ENCODE measurements at regions not wholly inside any gene's neighbourhood (a gene's known extent, or its start where the extent isn't known, plus 50 kb on each side); places are given as distances from the start of the nearest gene placed in this dataset.
"Not testable (repeated sequence)": the region's sequence is repeated elsewhere in the genome, so short reads cannot be mapped to it uniquely, and the experiment has no call there.

DNA sequence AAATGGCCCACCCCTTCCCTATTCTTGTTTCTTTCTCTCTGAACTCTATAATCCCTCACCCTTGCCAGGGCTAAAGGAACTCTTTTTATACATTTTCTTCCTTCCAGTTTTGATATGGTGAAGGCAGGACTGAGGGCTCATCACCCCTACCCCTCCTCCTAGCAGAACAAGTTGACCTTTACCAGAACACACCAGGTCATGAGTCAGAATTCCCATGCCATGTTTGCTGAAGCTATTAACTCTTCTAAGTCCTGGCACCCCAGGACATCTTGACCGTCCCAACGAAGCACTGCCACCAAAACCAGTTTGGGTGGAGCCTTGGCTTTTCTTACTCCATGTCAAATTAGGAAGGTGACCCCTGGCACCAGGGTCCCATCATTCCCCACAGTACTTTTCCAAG is 57.5 kb upstream of the DYNLT3 start:
- Mint-ChIP-seq H3K36me3 (no peaks in the 10 kb centered on the region), H3K4me1 (peaks cover 1 to 9% of the 10 kb centered on the region in 2 donors), H3K9me3 (no peaks in the 10 kb centered on the region), H3K27me3 (peaks cover 23 to 39% of the 10 kb centered on the region in 2 donors), H3K27ac (no peak overlapping the region), H3K4me3 (no peak overlapping the region)
- ATAC-seq (replicated peaks): no peak
- DNase-seq: no peak

DNA sequence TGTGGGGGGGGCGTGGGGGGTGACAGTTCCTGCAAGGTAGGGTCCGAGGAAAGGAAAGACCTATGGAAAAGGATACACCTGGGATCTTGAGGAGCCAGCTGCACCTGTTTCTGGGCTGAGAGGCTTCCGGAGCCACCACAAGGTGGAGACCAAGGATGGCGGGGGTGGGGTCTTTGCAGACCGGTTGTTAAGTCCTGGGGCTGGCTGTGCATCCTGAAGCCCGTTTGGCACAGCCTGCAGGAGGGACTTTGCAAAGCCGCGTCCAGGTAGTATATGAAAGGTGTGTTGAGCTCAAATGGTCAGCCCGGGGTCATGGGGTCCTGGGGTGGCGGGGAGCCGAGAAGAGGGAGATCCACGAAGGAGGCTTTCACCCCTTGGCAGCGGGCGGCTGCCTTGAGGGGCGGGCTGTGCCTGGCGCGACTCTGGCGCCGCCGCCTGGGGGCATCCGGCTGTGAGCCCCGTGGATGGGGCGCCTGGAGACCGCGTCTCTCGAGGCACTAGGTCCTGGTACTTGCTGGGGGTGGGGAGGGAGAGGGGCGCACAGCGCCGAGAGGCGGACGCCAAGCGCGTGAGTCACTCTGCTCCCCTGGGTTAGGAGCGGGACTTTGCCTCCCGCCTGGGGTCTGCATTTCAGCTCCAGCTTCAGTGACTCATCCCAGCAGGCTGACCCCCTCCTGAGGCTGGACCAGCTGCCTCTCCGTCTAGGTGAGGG is 58.2 kb upstream of the DYNLT3 start:
- ATAC-seq (replicated peaks) (peak; percentile 20 to 52), DNase-seq (no peak)
- H3K4me3 Mint-ChIP-seq: no peak overlapping the region
- H3K36me3 Mint-ChIP-seq: no peaks in the 10 kb centered on the region
- H3K27ac Mint-ChIP-seq: no peak overlapping the region
- H3K9me3 Mint-ChIP-seq: no peaks in the 10 kb centered on the region
- H3K4me1 Mint-ChIP-seq: peaks cover 1 to 9% of the 10 kb centered on the region in 2 donors
- peaks cover 23 to 39% of the 10 kb centered on the region in 2 donors for H3K27me3 Mint-ChIP-seq

DNA sequence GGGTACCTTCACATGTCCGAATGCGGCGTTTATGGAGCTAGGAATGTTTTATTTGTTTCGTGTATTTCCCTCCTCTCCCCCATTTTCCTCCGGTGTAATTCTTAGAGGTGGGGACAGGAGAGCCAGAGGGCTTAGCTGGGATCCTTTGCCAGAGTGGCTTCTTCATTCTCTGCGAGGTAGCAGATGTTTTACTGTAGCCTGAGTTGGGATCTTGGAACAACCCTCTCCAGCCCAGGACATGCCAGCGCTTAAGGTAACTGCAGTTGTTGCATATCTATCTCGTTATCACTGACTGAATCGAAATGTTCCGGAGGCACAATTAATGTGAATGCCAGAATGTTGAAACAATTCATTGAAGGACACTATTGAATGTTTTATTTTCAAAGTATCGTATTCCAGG is 59.0 kb upstream of the DYNLT3 start:
- Mint-ChIP-seq H3K4me1 (peaks cover 1 to 9% of the 10 kb centered on the region in 2 donors), H3K4me3 (no peak overlapping the region), H3K27me3 (peaks cover 23 to 39% of the 10 kb centered on the region in 2 donors), H3K27ac (no peak overlapping the region), H3K9me3 (no peaks in the 10 kb centered on the region), H3K36me3 (no peaks in the 10 kb centered on the region)
- DNase-seq (no peak), ATAC-seq (replicated peaks) (no peak)

DNA sequence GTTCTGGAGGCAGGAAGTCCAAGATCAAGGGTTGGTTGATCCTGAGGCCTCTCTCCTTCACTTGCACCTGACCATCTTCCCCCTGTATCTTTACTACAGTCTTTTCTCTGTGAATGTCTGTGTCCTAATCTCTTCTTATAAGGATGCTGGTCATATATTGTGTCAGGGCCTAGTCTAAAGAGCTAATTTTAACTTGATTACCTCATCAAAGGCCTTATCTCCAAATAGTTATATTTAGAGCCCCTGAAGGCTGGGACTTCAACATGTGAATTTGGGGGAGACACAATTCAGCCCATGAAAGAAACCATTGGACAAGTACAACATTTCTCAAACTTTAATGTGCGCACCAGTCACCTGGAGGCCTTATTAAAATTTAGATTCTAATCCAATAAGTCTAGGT is 62.8 kb upstream of the DYNLT3 start:
- DNase-seq (no peak), ATAC-seq (replicated peaks) (no peak)
- Mint-ChIP-seq H3K4me3 (no peak overlapping the region), H3K27ac (no peak overlapping the region), H3K4me1 (peaks cover 1 to 5% of the 10 kb centered on the region in 2 donors), H3K9me3 (no peaks in the 10 kb centered on the region), H3K36me3 (no peaks in the 10 kb centered on the region), H3K27me3 (peaks cover 13 to 23% of the 10 kb centered on the region in 2 donors)

DNA sequence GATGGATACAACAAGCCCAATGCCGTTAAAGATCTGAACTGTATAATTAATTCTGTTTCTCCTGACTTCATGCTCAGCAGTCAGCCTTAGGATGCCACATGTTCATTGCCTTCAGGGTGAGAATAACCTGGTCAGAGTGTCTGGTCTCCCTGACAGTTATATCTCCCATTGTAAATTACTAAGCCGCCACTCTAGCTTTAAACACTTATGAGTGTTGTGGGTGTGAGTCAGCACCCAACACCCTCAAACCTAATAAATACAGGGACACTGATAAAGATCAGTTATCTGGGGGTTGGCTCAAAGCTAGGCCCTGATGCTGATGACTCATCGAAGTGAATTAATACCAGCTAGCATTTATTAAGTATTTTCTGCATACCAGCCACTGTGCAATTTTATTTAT is 64.9 kb upstream of the DYNLT3 start:
- Mint-ChIP-seq H3K9me3 (no peaks in the 10 kb centered on the region), H3K4me1 (no peaks in the 10 kb centered on the region), H3K36me3 (no peaks in the 10 kb centered on the region), H3K27ac (no peak overlapping the region), H3K27me3 (peaks cover 0 to 18% of the 10 kb centered on the region in 2 donors), H3K4me3 (no peak overlapping the region)
- DNase-seq (no peak), ATAC-seq (replicated peaks) (no peak)

DNA sequence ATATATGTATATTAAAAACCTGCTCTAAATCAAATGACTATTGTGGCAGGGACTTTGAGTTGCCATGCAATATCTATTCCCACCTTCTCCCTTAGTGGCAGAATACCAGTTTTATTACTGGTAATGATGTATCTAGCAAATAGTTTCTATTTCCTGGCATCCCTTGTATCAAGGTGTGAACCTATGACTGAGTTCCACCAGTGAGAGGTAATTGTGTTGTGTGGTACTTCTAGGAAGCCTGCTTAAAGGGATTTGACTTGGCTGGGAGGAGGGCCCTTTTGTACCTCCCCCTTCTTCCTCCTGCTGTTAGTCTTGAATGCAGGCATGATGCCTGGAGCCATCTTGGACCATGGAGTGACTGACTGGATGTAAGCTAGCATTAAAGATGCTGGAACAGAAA is 65.4 kb upstream of the DYNLT3 start:
- H3K27me3 Mint-ChIP-seq: peaks cover 0 to 18% of the 10 kb centered on the region in 2 donors
- H3K4me1 Mint-ChIP-seq: no peaks in the 10 kb centered on the region
- ATAC-seq (replicated peaks): no peak
- H3K36me3 Mint-ChIP-seq: no peaks in the 10 kb centered on the region
- no peaks in the 10 kb centered on the region for H3K9me3 Mint-ChIP-seq
- H3K27ac Mint-ChIP-seq: no peak overlapping the region
- DNase-seq: no peak
- H3K4me3 Mint-ChIP-seq: no peak overlapping the region

DNA sequence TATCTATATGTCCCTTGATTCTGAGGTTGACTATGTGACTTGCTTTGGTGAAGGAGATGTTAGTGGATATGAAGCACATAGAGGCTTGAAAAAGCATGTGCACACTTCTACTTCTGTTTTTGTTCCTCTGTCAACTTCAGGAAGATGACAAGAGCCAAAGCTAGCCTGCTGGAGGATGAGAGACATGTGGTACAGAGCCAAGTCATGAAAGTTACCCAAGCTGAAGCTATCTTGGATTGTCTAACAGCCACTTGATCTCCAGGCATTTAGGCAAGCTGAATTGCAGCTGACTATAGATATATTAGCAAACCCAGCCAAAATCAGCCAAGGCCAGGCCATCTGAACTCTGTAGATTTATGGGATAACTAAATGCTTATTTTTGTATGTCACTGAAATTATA is 70.8 kb upstream of the DYNLT3 start:
- peaks cover 0 to 8% of the 10 kb centered on the region in 2 donors for H3K9me3 Mint-ChIP-seq
- peaks cover 0 to 28% of the 10 kb centered on the region in 2 donors for H3K27me3 Mint-ChIP-seq
- H3K4me3 Mint-ChIP-seq: no peak overlapping the region
- no peak for ATAC-seq (replicated peaks)
- no peak for DNase-seq
- H3K27ac Mint-ChIP-seq: no peak overlapping the region
- H3K36me3 Mint-ChIP-seq: no peaks in the 10 kb centered on the region
- no peaks in the 10 kb centered on the region for H3K4me1 Mint-ChIP-seq

DNA sequence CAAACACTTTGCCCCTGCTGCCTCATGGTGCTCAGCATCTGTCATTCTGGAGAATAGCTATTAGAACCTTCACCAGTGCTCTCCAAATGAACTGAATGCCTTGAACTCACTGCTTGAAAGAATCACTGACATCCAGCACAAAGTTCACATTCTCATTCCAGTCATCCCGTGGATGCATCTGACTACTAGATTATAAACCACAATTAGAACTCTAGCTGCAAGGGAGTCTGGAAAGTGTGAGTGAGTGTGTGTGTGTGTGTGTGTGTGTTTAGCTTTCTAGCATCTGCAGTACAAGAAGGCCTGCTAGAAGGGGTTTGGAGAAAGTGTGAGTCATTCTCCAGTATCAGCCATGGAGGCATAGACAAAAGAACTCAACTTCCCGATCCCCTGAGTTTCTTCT is 71.3 kb upstream of the DYNLT3 start:
- Mint-ChIP-seq H3K4me1 (no peaks in the 10 kb centered on the region), H3K27ac (no peak overlapping the region), H3K4me3 (no peak overlapping the region), H3K27me3 (peaks cover 0 to 28% of the 10 kb centered on the region in 2 donors), H3K9me3 (peaks cover 0 to 8% of the 10 kb centered on the region in 2 donors), H3K36me3 (no peaks in the 10 kb centered on the region)
- DNase-seq (no peak), ATAC-seq (replicated peaks) (no peak)

DNA sequence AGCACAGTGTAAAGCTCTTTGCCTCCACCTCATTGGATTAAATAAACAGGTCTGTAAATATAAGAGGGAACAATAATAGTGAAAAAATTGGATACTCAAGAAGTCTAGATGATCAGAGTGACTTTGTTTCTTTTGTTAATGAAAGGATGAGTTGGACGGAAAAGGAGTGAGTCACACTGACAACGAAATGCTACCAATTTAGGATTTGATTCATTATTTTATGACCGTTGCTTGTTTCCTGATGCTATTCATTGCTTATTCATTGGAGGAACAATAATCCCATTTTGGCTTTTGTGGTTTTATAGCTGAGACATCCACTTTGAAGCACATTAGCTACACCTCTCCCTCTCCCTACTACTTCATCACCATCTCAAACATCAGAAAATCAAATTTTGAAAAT is 74.4 kb upstream of the DYNLT3 start:
- Mint-ChIP-seq H3K9me3 (peaks cover 0 to 8% of the 10 kb centered on the region in 2 donors), H3K4me1 (no peaks in the 10 kb centered on the region), H3K36me3 (no peaks in the 10 kb centered on the region), H3K27me3 (peaks cover 4 to 27% of the 10 kb centered on the region in 2 donors), H3K4me3 (no peak overlapping the region), H3K27ac (no peak overlapping the region)
- ATAC-seq (replicated peaks) (no peak), DNase-seq (no peak)

DNA sequence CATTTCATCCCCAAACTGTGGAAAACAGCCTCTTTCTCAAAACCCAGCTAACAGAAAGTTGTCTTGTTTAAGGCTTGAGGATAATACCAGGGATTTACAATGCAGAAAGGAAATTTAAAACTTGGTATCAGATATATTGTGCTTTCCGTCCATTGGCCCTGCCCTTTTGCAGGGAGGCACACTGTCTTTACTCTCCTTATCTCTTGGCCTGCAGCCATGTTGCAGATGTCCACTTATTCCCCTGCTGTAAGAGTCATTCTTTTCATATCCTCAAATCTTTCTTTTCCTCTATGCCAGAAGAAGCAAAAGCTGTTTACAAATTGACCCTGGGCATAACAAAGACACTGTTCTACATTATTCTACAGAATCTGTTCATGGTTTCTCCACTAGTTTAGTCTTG is 75.6 kb upstream of the DYNLT3 start:
- Mint-ChIP-seq H3K4me1 (no peaks in the 10 kb centered on the region), H3K4me3 (no peak overlapping the region), H3K36me3 (no peaks in the 10 kb centered on the region), H3K27me3 (peaks cover 10 to 25% of the 10 kb centered on the region in 2 donors), H3K27ac (no peak overlapping the region), H3K9me3 (peaks cover 0 to 8% of the 10 kb centered on the region in 2 donors)
- ATAC-seq (replicated peaks) (no peak), DNase-seq (no peak)

DNA sequence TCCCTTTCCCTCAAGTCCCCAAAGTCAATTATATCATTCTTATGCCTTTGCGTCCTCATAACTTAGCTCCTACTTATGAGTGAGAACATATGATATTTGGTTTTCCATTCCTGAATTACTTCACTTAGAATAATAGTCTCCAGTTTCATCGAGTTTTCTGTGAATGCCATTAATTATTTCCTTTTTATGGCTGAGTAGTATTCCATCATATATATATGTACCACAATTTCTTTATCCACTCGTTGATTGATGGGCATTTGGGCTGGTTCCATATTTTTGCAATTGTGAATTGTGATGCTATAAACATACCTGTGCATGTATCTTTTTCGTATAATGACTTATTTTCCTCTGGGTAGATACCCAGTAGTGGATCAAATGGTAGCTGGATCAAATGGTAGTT is 78.4 kb upstream of the DYNLT3 start:
- not testable (repeated sequence) for H3K27ac Mint-ChIP-seq; DNase-seq; ATAC-seq (replicated peaks); H3K4me1 Mint-ChIP-seq; H3K4me3 Mint-ChIP-seq; H3K36me3 Mint-ChIP-seq; H3K9me3 Mint-ChIP-seq
- peaks cover 10 to 13% of the 10 kb centered on the region in 2 donors for H3K27me3 Mint-ChIP-seq

DNA sequence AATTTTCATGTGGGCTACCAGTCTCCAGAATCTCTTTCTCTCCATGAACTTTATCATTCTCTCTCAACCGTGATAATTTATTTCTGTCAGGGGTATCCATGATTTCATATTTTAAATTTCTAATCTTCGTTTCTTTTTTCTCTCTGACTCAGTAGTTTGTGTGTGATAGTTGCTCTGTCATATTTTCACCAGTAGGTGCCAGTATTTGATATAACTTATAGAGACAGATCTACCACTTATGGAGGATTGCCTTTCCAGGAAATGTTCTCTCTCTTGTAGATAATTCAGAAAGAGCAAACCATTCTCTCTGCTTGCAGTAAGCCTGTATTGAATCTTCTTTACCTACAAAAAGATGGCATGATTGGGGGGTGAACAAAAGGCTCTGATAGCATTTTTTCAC is 79.3 kb upstream of the DYNLT3 start:
- Mint-ChIP-seq H3K27ac (no peak overlapping the region), H3K4me1 (no peaks in the 10 kb centered on the region), H3K4me3 (no peak overlapping the region), H3K36me3 (no peaks in the 10 kb centered on the region), H3K9me3 (no peaks in the 10 kb centered on the region), H3K27me3 (peaks cover 10 to 11% of the 10 kb centered on the region in 2 donors)
- ATAC-seq (replicated peaks) (peak in 1 of 2 donors; percentile 48), DNase-seq (no peak)

DNA sequence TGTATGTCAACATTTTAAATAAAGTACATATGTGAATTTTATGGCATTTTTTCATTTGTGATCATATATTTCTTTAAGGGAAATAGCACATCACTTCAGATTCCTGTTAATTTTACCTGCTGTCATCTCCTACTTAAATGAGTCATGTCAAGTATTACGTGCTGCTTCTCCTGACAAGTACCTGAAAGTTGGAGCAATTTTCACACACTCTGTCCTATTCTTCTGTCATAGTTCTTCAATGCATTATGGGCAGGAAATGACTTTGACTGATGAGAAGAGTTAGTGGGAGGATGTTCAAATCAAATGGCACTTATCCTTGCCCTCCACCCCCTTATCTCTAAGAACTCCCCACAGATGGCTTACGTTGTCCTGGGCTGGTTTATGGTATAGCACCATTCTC is 64.2 kb upstream of the SYTL5 start:
- Mint-ChIP-seq H3K36me3 (no peaks in the 10 kb centered on the region), H3K27ac (no peak overlapping the region), H3K27me3 (peaks cover 5 to 16% of the 10 kb centered on the region in 2 donors), H3K4me1 (no peaks in the 10 kb centered on the region), H3K9me3 (peaks cover 3 to 4% of the 10 kb centered on the region in 2 donors), H3K4me3 (no peak overlapping the region)
- no peak for ATAC-seq (replicated peaks)
- DNase-seq: no peak

DNA sequence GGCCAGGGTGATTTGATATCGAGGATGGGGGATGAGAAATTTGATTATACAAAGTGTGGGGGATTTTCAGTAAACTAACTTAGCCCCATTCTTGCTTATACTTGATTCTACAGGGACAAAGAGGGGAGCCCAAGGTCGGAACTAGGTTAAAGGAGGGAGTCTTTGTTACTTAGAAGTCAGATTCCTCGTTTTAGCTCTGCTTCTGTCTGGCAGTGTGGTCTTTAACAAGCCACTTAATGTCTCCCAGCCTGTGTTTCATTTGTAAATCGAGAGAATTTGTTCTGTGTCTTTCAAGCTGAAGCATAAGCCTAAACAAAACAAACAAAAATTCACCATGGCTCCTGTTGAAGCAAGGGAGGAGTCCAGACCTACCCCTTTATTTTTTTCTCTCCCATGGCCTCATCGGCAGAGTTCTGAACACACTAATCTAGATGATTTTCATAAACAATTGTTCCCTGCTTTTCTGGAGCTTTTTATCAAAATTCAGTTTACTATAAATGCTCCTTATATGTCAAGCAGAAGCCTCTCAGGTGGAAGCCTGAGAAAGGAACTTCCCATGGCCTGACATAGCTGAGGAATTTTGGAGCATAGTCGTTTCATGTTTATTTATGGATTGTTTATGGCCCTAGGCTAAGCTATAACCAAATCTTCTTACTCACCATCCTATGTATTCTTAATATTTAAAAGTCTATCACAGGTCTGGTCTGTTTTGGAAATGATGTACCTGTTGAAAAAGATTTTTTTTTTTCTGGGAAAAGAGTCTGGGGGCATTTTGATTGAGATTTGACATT is 62.6 kb upstream of the SYTL5 start:
- ATAC-seq (replicated peaks) (no peak), DNase-seq (no peak)
- Mint-ChIP-seq H3K27me3 (peaks cover 6 to 19% of the 10 kb centered on the region in 2 donors), H3K4me3 (no peak overlapping the region), H3K9me3 (peaks cover 4 to 6% of the 10 kb centered on the region in 2 donors), H3K36me3 (no peaks in the 10 kb centered on the region), H3K27ac (no peak overlapping the region), H3K4me1 (no peaks in the 10 kb centered on the region)

DNA sequence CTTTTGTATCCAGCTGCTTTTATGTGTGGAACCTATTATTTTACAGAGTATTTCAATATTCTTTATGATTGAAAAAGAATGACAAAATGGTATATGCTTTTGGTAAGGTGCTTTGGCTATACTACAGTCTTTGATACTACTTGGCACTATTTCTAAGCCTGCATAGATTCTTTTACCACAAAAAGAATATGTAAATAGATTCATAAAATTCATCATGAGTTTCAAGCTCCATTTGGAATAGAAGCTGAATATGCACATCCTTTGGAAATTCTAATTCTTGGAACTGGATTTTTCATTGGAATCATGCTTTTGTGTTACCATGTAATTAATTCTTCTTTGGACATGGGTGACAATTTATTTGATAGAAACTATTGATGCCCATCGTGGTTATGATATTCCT is 60.2 kb upstream of the SYTL5 start:
- Mint-ChIP-seq H3K27ac (no peak overlapping the region), H3K9me3 (peaks cover 4 to 6% of the 10 kb centered on the region in 2 donors), H3K4me1 (no peaks in the 10 kb centered on the region), H3K4me3 (no peak overlapping the region), H3K27me3 (peaks cover 6 to 19% of the 10 kb centered on the region in 2 donors), H3K36me3 (no peaks in the 10 kb centered on the region)
- DNase-seq (no peak), ATAC-seq (replicated peaks) (no peak)

Measured in stimulated activated naive B cell treated with anti-CD40 and anti-IgM and Interleukin-4, amounts not matched to agents 10 μg/mL and 1 μg/mL and 100 μg/mL, for 72 hours (primary cell).